ENCODE measurements at regions not wholly inside any gene's neighbourhood (a gene's known extent, or its start where the extent isn't known, plus 50 kb on each side); places are given as distances from the start of the nearest gene placed in this dataset.
"Not testable (repeated sequence)": the region's sequence is repeated elsewhere in the genome, so short reads cannot be mapped to it uniquely, and the experiment has no call there.

DNA sequence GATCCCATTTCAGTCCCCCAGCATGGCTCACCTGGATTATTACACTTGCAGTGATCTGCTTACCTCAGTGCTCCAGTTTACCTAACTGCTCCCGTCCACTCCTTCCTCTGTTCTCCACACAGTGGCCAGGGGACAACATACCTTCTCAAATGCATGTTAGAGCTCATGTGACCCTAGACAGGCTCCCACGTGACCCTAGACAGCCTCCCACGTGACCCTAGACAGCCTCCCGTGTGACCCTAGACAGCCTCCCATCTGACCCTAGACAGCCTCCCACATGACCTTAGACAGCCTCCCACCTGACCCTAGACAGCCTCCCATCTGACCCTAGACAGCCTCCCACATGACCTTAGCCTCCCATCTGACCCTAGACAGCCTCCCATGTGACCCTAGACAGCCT is 226.0 kb upstream of the TMEM132C start:
- Histone ChIP-seq H3K36me3 (ENCODE audit: control insufficient read depth in 2 of 2, insufficient read depth in 2 of 2, low read length in 1 of 2) (no peaks in the 10 kb centered on the region), H3K27ac (ENCODE audit: low read depth in 1 of 2, low read length in 1 of 2) (no peak overlapping the region), H3K27me3 (ENCODE audit: control insufficient read depth in 2 of 2, insufficient read depth in 1 of 2, low read length in 1 of 2) (no peaks in the 10 kb centered on the region), H3K9me3 (ENCODE audit: control insufficient read depth in 2 of 2, insufficient read depth in 1 of 2, low read length in 1 of 2) (peaks cover 0 to 8% of the 10 kb centered on the region in 2 donors), H3K4me3 (ENCODE audit: low read length in 2 of 2) (no peak overlapping the region), H3K4me1 (ENCODE audit: control insufficient read depth in 2 of 2, insufficient read depth in 2 of 2, low read length in 2 of 2) (no peaks in the 10 kb centered on the region)
- no peak for DNase-seq (ENCODE audit: low read depth in 6 of 9, low spot score in 9 of 9)
- WGBS = 94% methylated on average over 4 of the region's 4 CpGs

GRCh38 chr12:128042283-128042682 is 224.7 kb upstream of the TMEM132C start:
- DNase-seq (ENCODE audit: low read depth in 6 of 9, low spot score in 9 of 9); H3K9me3 ChIP-seq (ENCODE audit: control insufficient read depth in 2 of 2, insufficient read depth in 1 of 2, low read length in 1 of 2); H3K27ac ChIP-seq (ENCODE audit: low read depth in 1 of 2, low read length in 1 of 2); H3K27me3 ChIP-seq (ENCODE audit: control insufficient read depth in 2 of 2, insufficient read depth in 1 of 2, low read length in 1 of 2); H3K4me3 ChIP-seq (ENCODE audit: low read length in 2 of 2); H3K4me1 ChIP-seq (ENCODE audit: control insufficient read depth in 2 of 2, insufficient read depth in 2 of 2, low read length in 2 of 2); H3K36me3 ChIP-seq (ENCODE audit: control insufficient read depth in 2 of 2, insufficient read depth in 2 of 2, low read length in 1 of 2): not testable (repeated sequence)
- 90% methylated on average over 10 of the region's 10 CpGs for WGBS

GRCh38 chr12:128042825-128043224 is 224.1 kb upstream of the TMEM132C start:
- H3K9me3 ChIP-seq (ENCODE audit: control insufficient read depth in 2 of 2, insufficient read depth in 1 of 2, low read length in 1 of 2) = peaks cover 0 to 8% of the 10 kb centered on the region in 2 donors
- 96% methylated on average over 3 of the region's 3 CpGs for WGBS

DNA sequence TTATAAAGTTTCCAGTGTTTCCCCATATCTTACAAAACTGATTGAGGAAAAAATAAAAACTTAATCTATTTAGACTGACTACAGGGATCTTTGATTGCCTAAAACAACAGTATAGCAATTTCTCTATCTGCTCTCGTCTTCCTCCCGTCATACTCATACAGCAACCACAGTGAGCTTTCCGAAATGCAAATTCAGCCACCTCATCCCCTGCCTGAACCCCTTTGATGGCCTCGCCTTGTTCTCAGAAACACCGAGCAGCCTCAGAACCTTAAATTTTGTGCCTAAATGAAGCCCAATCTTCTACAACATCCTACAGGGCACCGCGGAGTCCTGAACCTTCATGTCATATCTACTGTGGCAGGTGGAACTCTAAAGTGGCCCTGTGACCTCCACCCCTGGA is 223.7 kb upstream of the TMEM132C start:
- H3K27ac ChIP-seq (ENCODE audit: low read depth in 1 of 2, low read length in 1 of 2) = no peak overlapping the region
- DNase-seq (ENCODE audit: low read depth in 6 of 9, low spot score in 9 of 9) = no peak
- WGBS = 96% methylated on average over 7 of the region's 7 CpGs
- H3K9me3 ChIP-seq (ENCODE audit: control insufficient read depth in 2 of 2, insufficient read depth in 1 of 2, low read length in 1 of 2) = peaks cover 0 to 8% of the 10 kb centered on the region in 2 donors
- H3K4me1 ChIP-seq (ENCODE audit: control insufficient read depth in 2 of 2, insufficient read depth in 2 of 2, low read length in 2 of 2) = no peaks in the 10 kb centered on the region
- no peaks in the 10 kb centered on the region for H3K36me3 ChIP-seq (ENCODE audit: control insufficient read depth in 2 of 2, insufficient read depth in 2 of 2, low read length in 1 of 2)
- H3K4me3 ChIP-seq (ENCODE audit: low read length in 2 of 2) = no peak overlapping the region
- no peaks in the 10 kb centered on the region for H3K27me3 ChIP-seq (ENCODE audit: control insufficient read depth in 2 of 2, insufficient read depth in 1 of 2, low read length in 1 of 2)

More at GRCh38 chr12:128042825-128043224, 224.1 kb upstream of the TMEM132C start:
- Histone ChIP-seq H3K4me3 (ENCODE audit: low read length in 2 of 2) (no peak overlapping the region), H3K36me3 (ENCODE audit: control insufficient read depth in 2 of 2, insufficient read depth in 2 of 2, low read length in 1 of 2) (no peaks in the 10 kb centered on the region), H3K27me3 (ENCODE audit: control insufficient read depth in 2 of 2, insufficient read depth in 1 of 2, low read length in 1 of 2) (no peaks in the 10 kb centered on the region), H3K27ac (ENCODE audit: low read depth in 1 of 2, low read length in 1 of 2) (no peak overlapping the region), H3K4me1 (ENCODE audit: control insufficient read depth in 2 of 2, insufficient read depth in 2 of 2, low read length in 2 of 2) (no peaks in the 10 kb centered on the region)
- DNase-seq (ENCODE audit: low read depth in 6 of 9, low spot score in 9 of 9) = no peak

DNA sequence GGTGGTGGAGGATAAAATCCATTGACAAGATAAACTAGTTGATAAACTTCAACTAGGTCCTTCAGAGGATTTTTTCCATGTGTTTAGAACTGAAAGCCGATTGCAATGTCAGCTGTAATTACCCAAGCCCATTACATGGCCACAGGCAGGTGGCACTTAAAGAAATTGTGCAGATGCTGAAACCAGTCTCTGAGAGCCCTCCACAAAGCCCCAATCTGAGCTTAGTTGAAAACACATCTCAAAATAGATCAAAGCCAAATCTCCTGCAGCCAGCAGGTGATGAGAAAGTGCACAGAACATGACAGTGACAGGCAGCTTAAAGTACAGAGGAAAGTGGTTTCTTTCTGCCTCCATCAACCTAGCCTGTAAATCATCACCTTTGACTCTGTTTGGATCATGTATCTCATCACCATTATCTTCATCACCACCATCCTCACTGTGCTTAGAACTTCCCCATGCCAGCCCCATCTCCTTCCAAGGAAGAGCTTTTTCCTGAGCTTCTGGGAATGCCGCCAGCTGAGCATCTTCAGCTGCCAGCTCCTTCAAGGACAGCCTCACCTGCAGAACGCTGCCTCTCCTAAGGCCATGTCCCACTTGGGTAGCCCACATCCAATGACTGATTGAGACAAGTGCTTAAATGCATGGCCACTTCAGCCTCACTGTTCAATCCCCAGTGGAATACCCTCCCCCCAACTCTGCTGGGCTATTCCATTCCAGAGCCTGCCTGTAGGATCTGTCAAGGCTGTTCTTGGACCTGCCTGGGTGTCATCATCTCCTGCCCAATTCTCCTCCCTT is 219.5 kb upstream of the TMEM132C start:
- Histone ChIP-seq H3K9me3 (ENCODE audit: control insufficient read depth in 2 of 2, insufficient read depth in 1 of 2, low read length in 1 of 2) (peaks cover 0 to 3% of the 10 kb centered on the region in 2 donors), H3K4me3 (ENCODE audit: low read length in 2 of 2) (no peak overlapping the region), H3K36me3 (ENCODE audit: control insufficient read depth in 2 of 2, insufficient read depth in 2 of 2, low read length in 1 of 2) (no peaks in the 10 kb centered on the region), H3K27me3 (ENCODE audit: control insufficient read depth in 2 of 2, insufficient read depth in 1 of 2, low read length in 1 of 2) (no peaks in the 10 kb centered on the region), H3K27ac (ENCODE audit: low read depth in 1 of 2, low read length in 1 of 2) (no peak overlapping the region), H3K4me1 (ENCODE audit: control insufficient read depth in 2 of 2, insufficient read depth in 2 of 2, low read length in 2 of 2) (no peaks in the 10 kb centered on the region)
- no peak for DNase-seq (ENCODE audit: low read depth in 6 of 9, low spot score in 9 of 9)
- WGBS = 88% methylated on average over 3 of the region's 3 CpGs

DNA sequence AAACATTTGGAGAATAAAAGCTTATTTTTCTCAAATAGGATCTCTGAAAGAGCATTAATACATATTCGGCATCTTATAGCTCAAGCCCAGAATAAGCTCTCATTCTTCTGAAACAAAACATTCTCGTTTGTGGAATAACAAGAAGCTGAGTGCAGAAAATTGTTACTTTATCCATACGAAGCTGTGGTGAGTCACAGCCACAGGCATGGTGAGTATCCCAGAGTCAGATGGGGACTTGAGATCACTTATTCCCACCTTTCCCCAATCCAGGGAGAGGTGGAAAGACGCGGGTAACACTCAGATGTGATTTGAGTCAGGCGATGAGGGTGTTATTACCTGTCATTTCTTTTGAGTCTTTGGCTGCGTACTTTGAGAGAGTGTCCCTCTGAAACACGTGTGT is 214.6 kb upstream of the TMEM132C start:
- Histone ChIP-seq H3K4me3 (ENCODE audit: low read length in 2 of 2) (no peak overlapping the region), H3K36me3 (ENCODE audit: control insufficient read depth in 2 of 2, insufficient read depth in 2 of 2, low read length in 1 of 2) (no peaks in the 10 kb centered on the region), H3K27me3 (ENCODE audit: control insufficient read depth in 2 of 2, insufficient read depth in 1 of 2, low read length in 1 of 2) (no peaks in the 10 kb centered on the region), H3K4me1 (ENCODE audit: control insufficient read depth in 2 of 2, insufficient read depth in 2 of 2, low read length in 2 of 2) (no peaks in the 10 kb centered on the region), H3K27ac (ENCODE audit: low read depth in 1 of 2, low read length in 1 of 2) (no peak overlapping the region), H3K9me3 (ENCODE audit: control insufficient read depth in 2 of 2, insufficient read depth in 1 of 2, low read length in 1 of 2) (no peaks in the 10 kb centered on the region)
- WGBS = 87% methylated on average over 8 of the region's 8 CpGs
- DNase-seq (ENCODE audit: low read depth in 6 of 9, low spot score in 9 of 9) = no peak

GRCh38 chr12:128052777-128053176 is 214.2 kb upstream of the TMEM132C start:
- no peak overlapping the region for H3K4me3 ChIP-seq (ENCODE audit: low read length in 2 of 2)
- no peaks in the 10 kb centered on the region for H3K9me3 ChIP-seq (ENCODE audit: control insufficient read depth in 2 of 2, insufficient read depth in 1 of 2, low read length in 1 of 2)
- no peak for DNase-seq (ENCODE audit: low read depth in 6 of 9, low spot score in 9 of 9)
- 90% methylated on average over 5 of the region's 5 CpGs for WGBS
- H3K36me3 ChIP-seq (ENCODE audit: control insufficient read depth in 2 of 2, insufficient read depth in 2 of 2, low read length in 1 of 2) = no peaks in the 10 kb centered on the region
- no peak overlapping the region for H3K27ac ChIP-seq (ENCODE audit: low read depth in 1 of 2, low read length in 1 of 2)
- no peaks in the 10 kb centered on the region for H3K27me3 ChIP-seq (ENCODE audit: control insufficient read depth in 2 of 2, insufficient read depth in 1 of 2, low read length in 1 of 2)
- H3K4me1 ChIP-seq (ENCODE audit: control insufficient read depth in 2 of 2, insufficient read depth in 2 of 2, low read length in 2 of 2) = no peaks in the 10 kb centered on the region

GRCh38 chr12:128055567-128055966 is 211.4 kb upstream of the TMEM132C start:
- H3K27me3 ChIP-seq (ENCODE audit: control insufficient read depth in 2 of 2, insufficient read depth in 1 of 2, low read length in 1 of 2) = no peaks in the 10 kb centered on the region
- no peaks in the 10 kb centered on the region for H3K9me3 ChIP-seq (ENCODE audit: control insufficient read depth in 2 of 2, insufficient read depth in 1 of 2, low read length in 1 of 2)
- no peaks in the 10 kb centered on the region for H3K36me3 ChIP-seq (ENCODE audit: control insufficient read depth in 2 of 2, insufficient read depth in 2 of 2, low read length in 1 of 2)
- 89% methylated on average over 6 of the region's 6 CpGs for WGBS
- H3K4me3 ChIP-seq (ENCODE audit: low read length in 2 of 2) = no peak overlapping the region
- H3K27ac ChIP-seq (ENCODE audit: low read depth in 1 of 2, low read length in 1 of 2) = no peak overlapping the region
- no peak for DNase-seq (ENCODE audit: low read depth in 6 of 9, low spot score in 9 of 9)
- H3K4me1 ChIP-seq (ENCODE audit: control insufficient read depth in 2 of 2, insufficient read depth in 2 of 2, low read length in 2 of 2) = no peaks in the 10 kb centered on the region

DNA sequence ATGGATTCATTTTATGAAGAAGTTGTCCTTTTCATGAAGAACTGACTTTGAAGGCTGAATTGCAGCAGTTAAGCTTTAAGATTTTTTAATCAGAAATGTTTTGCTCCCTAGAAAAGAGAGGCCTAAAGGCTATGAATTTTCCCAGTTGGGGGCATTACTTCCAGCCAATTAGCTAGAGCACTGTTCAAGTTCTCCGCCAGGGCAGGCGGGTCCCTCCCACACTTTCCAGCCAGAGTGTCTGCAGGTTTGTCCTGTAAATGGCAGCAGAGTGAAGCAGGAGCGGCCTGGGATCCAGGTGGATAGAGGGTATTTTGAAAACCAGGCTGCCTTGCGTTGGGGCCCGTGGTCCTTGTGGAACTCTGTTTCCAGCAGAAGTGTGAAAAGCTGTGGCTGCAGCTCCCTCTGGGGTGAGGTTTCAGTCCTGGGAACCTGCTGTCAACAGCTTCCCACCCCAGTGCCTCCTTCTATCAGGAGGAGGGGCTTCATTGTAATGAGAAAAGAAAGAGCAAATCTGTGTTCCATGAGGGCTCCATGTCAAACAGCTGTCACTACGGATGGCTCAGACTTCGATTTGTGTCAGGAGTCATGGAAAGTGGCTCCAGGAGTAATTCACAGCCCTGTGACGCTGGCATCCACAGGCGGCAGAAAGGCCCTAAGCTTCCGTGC is 210.7 kb upstream of the TMEM132C start:
- Histone ChIP-seq H3K9me3 (ENCODE audit: control insufficient read depth in 2 of 2, insufficient read depth in 1 of 2, low read length in 1 of 2) (no peaks in the 10 kb centered on the region), H3K4me1 (ENCODE audit: control insufficient read depth in 2 of 2, insufficient read depth in 2 of 2, low read length in 2 of 2) (no peaks in the 10 kb centered on the region), H3K27me3 (ENCODE audit: control insufficient read depth in 2 of 2, insufficient read depth in 1 of 2, low read length in 1 of 2) (no peaks in the 10 kb centered on the region), H3K4me3 (ENCODE audit: low read length in 2 of 2) (no peak overlapping the region), H3K36me3 (ENCODE audit: control insufficient read depth in 2 of 2, insufficient read depth in 2 of 2, low read length in 1 of 2) (no peaks in the 10 kb centered on the region), H3K27ac (ENCODE audit: low read depth in 1 of 2, low read length in 1 of 2) (no peak overlapping the region)
- DNase-seq (ENCODE audit: low read depth in 6 of 9, low spot score in 9 of 9) = no peak
- 86% methylated on average over 10 of the region's 10 CpGs for WGBS
